ENCODE measurements at regions not wholly inside any gene's neighbourhood (a gene's known extent, or its start where the extent isn't known, plus 50 kb on each side); places are given as distances from the start of the nearest gene placed in this dataset.

DNA sequence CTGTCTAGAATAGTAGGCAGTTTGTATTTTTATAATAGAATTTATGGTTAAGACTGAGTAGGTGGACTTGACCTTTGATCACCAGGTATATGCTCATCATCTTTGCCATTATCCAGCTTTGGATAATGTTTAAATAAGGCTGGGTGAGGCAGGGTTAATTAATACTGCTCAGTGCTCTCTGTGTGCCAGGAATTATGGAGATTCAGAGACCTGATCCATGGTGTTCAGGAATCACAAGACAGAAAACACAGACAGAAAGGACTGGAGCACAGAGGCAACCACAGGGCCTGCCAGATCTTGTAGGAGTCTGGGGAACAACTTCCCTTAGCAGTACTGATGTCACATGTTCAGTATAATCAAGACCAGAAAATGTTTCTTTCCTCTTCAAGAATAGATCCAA, 186.3 kb upstream of the ADCY2 start:
- TF ChIP-seq ZNF565 (CRISPR knock-in tag; conservative IDR thresholded peaks at IDR 0.05; ENCODE audit: low read depth) (no peak), SNAI2 (CRISPR knock-in tag; IDR thresholded peaks at IDR 0.05) (no peak), ZFP3 (CRISPR knock-in tag; IDR thresholded peaks at IDR 0.05) (no peak), BACH2 (CRISPR knock-in tag; IDR thresholded peaks at IDR 0.05; ENCODE audit: borderline replicate concordance) (no peak), CSDC2 (CRISPR knock-in tag; IDR thresholded peaks at IDR 0.05) (no peak), TCF4 (CRISPR knock-in tag; IDR thresholded peaks at IDR 0.05; ENCODE audit: borderline replicate concordance) (no peak), ZNF70 (CRISPR knock-in tag; IDR thresholded peaks at IDR 0.05) (no peak), ZNF8 (CRISPR knock-in tag; IDR thresholded peaks at IDR 0.05) (no peak), PATZ1 (CRISPR knock-in tag; IDR thresholded peaks at IDR 0.05; ENCODE audit: borderline replicate concordance) (no peak), ISL1 (CRISPR knock-in tag; IDR thresholded peaks at IDR 0.05) (no peak), ZC3H10 (CRISPR knock-in tag; IDR thresholded peaks at IDR 0.05) (no peak), TOX (CRISPR knock-in tag; IDR thresholded peaks at IDR 0.05; ENCODE audit: borderline replicate concordance) (no peak)
- TF ChIP-seq, protein P1, sequence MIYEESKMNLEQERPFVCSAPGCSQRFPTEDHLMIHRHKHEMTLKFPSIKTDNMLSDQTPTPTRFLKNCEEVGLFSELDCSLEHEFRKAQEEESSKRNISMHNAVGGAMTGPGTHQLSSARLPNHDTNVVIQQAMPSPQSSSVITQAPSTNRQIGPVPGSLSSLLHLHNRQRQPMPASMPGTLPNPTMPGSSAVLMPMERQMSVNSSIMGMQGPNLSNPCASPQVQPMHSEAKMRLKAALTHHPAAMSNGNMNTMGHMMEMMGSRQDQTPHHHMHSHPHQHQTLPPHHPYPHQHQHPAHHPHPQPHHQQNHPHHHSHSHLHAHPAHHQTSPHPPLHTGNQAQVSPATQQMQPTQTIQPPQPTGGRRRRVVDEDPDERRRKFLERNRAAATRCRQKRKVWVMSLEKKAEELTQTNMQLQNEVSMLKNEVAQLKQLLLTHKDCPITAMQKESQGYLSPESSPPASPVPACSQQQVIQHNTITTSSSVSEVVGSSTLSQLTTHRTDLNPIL (CRISPR knock-in tag; IDR thresholded peaks at IDR 0.05; ENCODE audit: low read depth), result no peak
- TF ChIP-seq, protein P2, sequence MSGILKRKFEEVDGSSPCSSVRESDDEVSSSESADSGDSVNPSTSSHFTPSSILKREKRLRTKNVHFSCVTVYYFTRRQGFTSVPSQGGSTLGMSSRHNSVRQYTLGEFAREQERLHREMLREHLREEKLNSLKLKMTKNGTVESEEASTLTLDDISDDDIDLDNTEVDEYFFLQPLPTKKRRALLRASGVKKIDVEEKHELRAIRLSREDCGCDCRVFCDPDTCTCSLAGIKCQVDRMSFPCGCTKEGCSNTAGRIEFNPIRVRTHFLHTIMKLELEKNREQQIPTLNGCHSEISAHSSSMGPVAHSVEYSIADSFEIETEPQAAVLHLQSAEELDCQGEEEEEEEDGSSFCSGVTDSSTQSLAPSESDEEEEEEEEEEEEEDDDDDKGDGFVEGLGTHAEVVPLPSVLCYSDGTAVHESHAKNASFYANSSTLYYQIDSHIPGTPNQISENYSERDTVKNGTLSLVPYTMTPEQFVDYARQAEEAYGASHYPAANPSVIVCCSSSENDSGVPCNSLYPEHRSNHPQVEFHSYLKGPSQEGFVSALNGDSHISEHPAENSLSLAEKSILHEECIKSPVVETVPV (CRISPR knock-in tag; IDR thresholded peaks at IDR 0.05), result no peak
- no peak for ATAC-seq

DNA sequence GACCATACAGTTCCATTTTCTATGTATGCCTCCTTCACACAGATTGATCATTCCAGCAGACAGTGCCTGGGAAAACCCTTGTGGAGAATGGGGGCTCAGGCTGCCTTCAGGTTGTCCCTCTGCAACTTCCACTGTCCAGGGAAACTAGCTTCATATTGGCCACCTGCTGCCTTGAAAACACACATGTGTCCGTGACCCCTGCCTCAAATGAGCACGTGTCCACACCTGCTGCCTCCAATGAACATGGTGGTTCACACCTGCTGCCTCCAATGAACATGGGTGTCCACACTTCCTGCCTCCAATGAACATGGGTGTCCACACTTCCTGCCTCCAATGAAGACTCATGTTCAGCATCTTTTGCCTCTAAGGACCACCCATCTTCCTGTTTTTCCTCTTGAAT, 185.4 kb upstream of the ADCY2 start:
- ATAC-seq, result no peak
- TF ChIP-seq ZC3H10 (CRISPR knock-in tag; IDR thresholded peaks at IDR 0.05) (no peak), OSR1 (CRISPR knock-in tag; IDR thresholded peaks at IDR 0.05) (no peak), CSDC2 (CRISPR knock-in tag; IDR thresholded peaks at IDR 0.05) (no peak), SNAI2 (CRISPR knock-in tag; IDR thresholded peaks at IDR 0.05) (no peak), GLIS3 (CRISPR knock-in tag; IDR thresholded peaks at IDR 0.05) (no peak), ISL1 (CRISPR knock-in tag; IDR thresholded peaks at IDR 0.05) (no peak)
- TF ChIP-seq, protein P3, sequence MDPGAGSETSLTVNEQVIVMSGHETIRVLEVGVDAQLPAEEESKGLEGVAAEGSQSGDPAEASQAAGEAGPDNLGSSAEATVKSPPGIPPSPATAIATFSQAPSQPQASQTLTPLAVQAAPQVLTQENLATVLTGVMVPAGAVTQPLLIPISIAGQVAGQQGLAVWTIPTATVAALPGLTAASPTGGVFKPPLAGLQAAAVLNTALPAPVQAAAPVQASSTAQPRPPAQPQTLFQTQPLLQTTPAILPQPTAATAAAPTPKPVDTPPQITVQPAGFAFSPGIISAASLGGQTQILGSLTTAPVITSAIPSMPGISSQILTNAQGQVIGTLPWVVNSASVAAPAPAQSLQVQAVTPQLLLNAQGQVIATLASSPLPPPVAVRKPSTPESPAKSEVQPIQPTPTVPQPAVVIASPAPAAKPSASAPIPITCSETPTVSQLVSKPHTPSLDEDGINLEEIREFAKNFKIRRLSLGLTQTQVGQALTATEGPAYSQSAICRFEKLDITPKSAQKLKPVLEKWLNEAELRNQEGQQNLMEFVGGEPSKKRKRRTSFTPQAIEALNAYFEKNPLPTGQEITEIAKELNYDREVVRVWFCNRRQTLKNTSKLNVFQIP (CRISPR knock-in tag; IDR thresholded peaks at IDR 0.05; ENCODE audit: borderline replicate concordance, low read depth), result no peak

DNA sequence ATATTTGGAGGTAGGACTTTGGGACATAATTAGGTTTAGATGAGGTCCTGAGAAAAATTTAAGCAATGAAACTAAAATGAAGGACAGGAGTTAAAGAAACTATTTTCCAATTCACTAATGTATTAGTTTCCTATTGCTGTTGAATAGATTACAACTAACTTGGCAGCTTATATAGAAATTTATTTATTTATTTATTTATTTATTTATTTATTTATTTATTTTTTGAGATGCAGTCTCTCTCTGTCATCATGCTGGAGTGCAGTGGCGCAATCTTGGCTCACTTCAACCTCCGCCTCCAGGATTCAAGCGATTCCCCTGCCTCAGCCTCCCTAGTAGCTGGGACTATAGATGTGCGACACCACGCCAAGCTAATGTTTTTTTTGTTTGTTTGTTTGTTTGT, 182.4 kb upstream of the ADCY2 start:
- no peak for TF ChIP-seq ZFP30 (CRISPR knock-in tag; IDR thresholded peaks at IDR 0.05)
- TF ChIP-seq SNAI2 (CRISPR knock-in tag; IDR thresholded peaks at IDR 0.05), result no peak
- no peak for TF ChIP-seq OSR1 (CRISPR knock-in tag; IDR thresholded peaks at IDR 0.05)
- TF ChIP-seq, protein P4, sequence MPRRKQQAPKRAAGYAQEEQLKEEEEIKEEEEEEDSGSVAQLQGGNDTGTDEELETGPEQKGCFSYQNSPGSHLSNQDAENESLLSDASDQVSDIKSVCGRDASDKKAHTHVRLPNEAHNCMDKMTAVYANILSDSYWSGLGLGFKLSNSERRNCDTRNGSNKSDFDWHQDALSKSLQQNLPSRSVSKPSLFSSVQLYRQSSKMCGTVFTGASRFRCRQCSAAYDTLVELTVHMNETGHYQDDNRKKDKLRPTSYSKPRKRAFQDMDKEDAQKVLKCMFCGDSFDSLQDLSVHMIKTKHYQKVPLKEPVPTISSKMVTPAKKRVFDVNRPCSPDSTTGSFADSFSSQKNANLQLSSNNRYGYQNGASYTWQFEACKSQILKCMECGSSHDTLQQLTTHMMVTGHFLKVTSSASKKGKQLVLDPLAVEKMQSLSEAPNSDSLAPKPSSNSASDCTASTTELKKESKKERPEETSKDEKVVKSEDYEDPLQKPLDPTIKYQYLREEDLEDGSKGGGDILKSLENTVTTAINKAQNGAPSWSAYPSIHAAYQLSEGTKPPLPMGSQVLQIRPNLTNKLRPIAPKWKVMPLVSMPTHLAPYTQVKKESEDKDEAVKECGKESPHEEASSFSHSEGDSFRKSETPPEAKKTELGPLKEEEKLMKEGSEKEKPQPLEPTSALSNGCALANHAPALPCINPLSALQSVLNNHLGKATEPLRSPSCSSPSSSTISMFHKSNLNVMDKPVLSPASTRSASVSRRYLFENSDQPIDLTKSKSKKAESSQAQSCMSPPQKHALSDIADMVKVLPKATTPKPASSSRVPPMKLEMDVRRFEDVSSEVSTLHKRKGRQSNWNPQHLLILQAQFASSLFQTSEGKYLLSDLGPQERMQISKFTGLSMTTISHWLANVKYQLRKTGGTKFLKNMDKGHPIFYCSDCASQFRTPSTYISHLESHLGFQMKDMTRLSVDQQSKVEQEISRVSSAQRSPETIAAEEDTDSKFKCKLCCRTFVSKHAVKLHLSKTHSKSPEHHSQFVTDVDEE (CRISPR knock-in tag; IDR thresholded peaks at IDR 0.05), result no peak
- TF ChIP-seq ZFP3 (CRISPR knock-in tag; IDR thresholded peaks at IDR 0.05), result no peak
- TF ChIP-seq, protein P1 (CRISPR knock-in tag; IDR thresholded peaks at IDR 0.05; ENCODE audit: low read depth), result no peak
- no peak for TF ChIP-seq ZNF565 (CRISPR knock-in tag; conservative IDR thresholded peaks at IDR 0.05; ENCODE audit: low read depth)
- TF ChIP-seq RARB (CRISPR knock-in tag; IDR thresholded peaks at IDR 0.05), result no peak
- no peak for TF ChIP-seq PPARA (CRISPR knock-in tag; IDR thresholded peaks at IDR 0.05; ENCODE audit: borderline replicate concordance)
- no peak for TF ChIP-seq CSDC2 (CRISPR knock-in tag; IDR thresholded peaks at IDR 0.05)
- TF ChIP-seq ZNF8 (CRISPR knock-in tag; IDR thresholded peaks at IDR 0.05), result no peak
- no peak for TF ChIP-seq ISL1 (CRISPR knock-in tag; IDR thresholded peaks at IDR 0.05)
- TF ChIP-seq TCF4 (CRISPR knock-in tag; IDR thresholded peaks at IDR 0.05; ENCODE audit: borderline replicate concordance), result no peak
- no peak for TF ChIP-seq BACH2 (CRISPR knock-in tag; IDR thresholded peaks at IDR 0.05; ENCODE audit: borderline replicate concordance)
- no peak for TF ChIP-seq ZNF70 (CRISPR knock-in tag; IDR thresholded peaks at IDR 0.05)
- TF ChIP-seq ARNTL (CRISPR knock-in tag; IDR thresholded peaks at IDR 0.05; ENCODE audit: borderline replicate concordance, low read depth), result no peak
- no peak for TF ChIP-seq ZC3H10 (CRISPR knock-in tag; IDR thresholded peaks at IDR 0.05)
- no peak for TF ChIP-seq TOX (CRISPR knock-in tag; IDR thresholded peaks at IDR 0.05; ENCODE audit: borderline replicate concordance)
- TF ChIP-seq, protein P3 (CRISPR knock-in tag; IDR thresholded peaks at IDR 0.05; ENCODE audit: borderline replicate concordance, low read depth), result no peak
- ATAC-seq, result no peak
